ENCODE measurements at regions not wholly inside any gene's neighbourhood (a gene's known extent, or its start where the extent isn't known, plus 50 kb on each side); places are given as distances from the start of the nearest gene placed in this dataset.

- peak overlapping the region in 3 of 4 donors; percentile 33 to 71 (median 43) for H3K27ac ChIP-seq
- no peak for ATAC-seq
- H3K4me3 ChIP-seq, result no peak overlapping the region
- H3K27me3 ChIP-seq, result no peaks in the 10 kb centered on the region
- H3K4me1 ChIP-seq, result peaks cover 14 to 56% (median 22%) of the 10 kb centered on the region in 3 donors
- H3K9me3 ChIP-seq, result no peaks in the 10 kb centered on the region
- WGBS, 2 donors (ENCODE audit: low coverage in 1 of 2), result 17 to 26% methylated on average over 6 of the region's 6 CpGs
- H3K36me3 ChIP-seq, result no peaks in the 10 kb centered on the region
- TF ChIP-seq CTCF (IDR thresholded peaks at IDR 0.05) (no peak), POLR2AphosphoS5 (IDR thresholded peaks at IDR 0.05) (peak; percentile 55)
Measured at GRCh38 chr2:223418131-223418530, 184.0 kb downstream of the SCG2 start.

GRCh38 chr2:223418604-223419199, 183.5 kb downstream of the SCG2 start:
- 10 to 19% methylated on average over 1 of the region's 1 CpG for WGBS, 2 donors (ENCODE audit: low coverage in 1 of 2)
- Histone ChIP-seq H3K27me3 (no peaks in the 10 kb centered on the region), H3K36me3 (no peaks in the 10 kb centered on the region), H3K4me1 (peaks cover 14 to 56% (median 18%) of the 10 kb centered on the region in 3 donors), H3K4me3 (no peak overlapping the region), H3K9me3 (no peaks in the 10 kb centered on the region), H3K27ac (peak overlapping the region; percentile 33 to 71 (median 48))
- no peak for ATAC-seq
- TF ChIP-seq POLR2A (IDR thresholded peaks at IDR 0.05) (no peak), CTCF (IDR thresholded peaks at IDR 0.05) (no peak), POLR2AphosphoS5 (IDR thresholded peaks at IDR 0.05) (no peak), EP300 (IDR thresholded peaks at IDR 0.05) (no peak)

GRCh38 chr2:223420048-223420447, 182.1 kb downstream of the SCG2 start:
- no peaks in the 10 kb centered on the region for H3K9me3 ChIP-seq
- peak overlapping the region in 2 of 4 donors; percentile 33 to 71 for H3K27ac ChIP-seq
- TF ChIP-seq CTCF (IDR thresholded peaks at IDR 0.05) (no peak), POLR2A (IDR thresholded peaks at IDR 0.05) (no peak), EP300 (IDR thresholded peaks at IDR 0.05) (no peak), POLR2AphosphoS5 (IDR thresholded peaks at IDR 0.05) (no peak)
- 64 to 81% methylated on average over 1 of the region's 1 CpG for WGBS, 2 donors (ENCODE audit: low coverage in 1 of 2)
- no peaks in the 10 kb centered on the region for H3K36me3 ChIP-seq
- H3K4me3 ChIP-seq, result no peak overlapping the region
- H3K4me1 ChIP-seq, result peaks cover 14 to 44% (median 15%) of the 10 kb centered on the region in 3 donors
- no peaks in the 10 kb centered on the region for H3K27me3 ChIP-seq
- no peak for ATAC-seq

- Histone ChIP-seq H3K4me1 (no peaks in the 10 kb centered on the region), H3K4me3 (no peak overlapping the region), H3K36me3 (no peaks in the 10 kb centered on the region), H3K27me3 (no peaks in the 10 kb centered on the region), H3K9me3 (no peaks in the 10 kb centered on the region), H3K27ac (no peak overlapping the region)
- no peak for TF ChIP-seq CTCF (IDR thresholded peaks at IDR 0.05)
- no peak for TF ChIP-seq POLR2AphosphoS5 (IDR thresholded peaks at IDR 0.05)
- no peak for TF ChIP-seq POLR2A (IDR thresholded peaks at IDR 0.05)
- no peak for TF ChIP-seq EP300 (IDR thresholded peaks at IDR 0.05)
- 45 to 73% methylated on average over 1 of the region's 1 CpG for whole genome bisulfite sequencing, 2 donors (ENCODE audit: low coverage in 1 of 2)
- ATAC-seq, result no peak
Measured at GRCh38 chr2:223431479-223431878, 170.7 kb downstream of the SCG2 start.

- H3K36me3 ChIP-seq, result no peaks in the 10 kb centered on the region
- no peak for TF ChIP-seq POLR2AphosphoS5 (IDR thresholded peaks at IDR 0.05)
- no peak for TF ChIP-seq EP300 (IDR thresholded peaks at IDR 0.05)
- no peak for TF ChIP-seq POLR2A (IDR thresholded peaks at IDR 0.05)
- TF ChIP-seq CTCF (IDR thresholded peaks at IDR 0.05), result no peak
- H3K27ac ChIP-seq, result no peak overlapping the region
- no peaks in the 10 kb centered on the region for H3K27me3 ChIP-seq
- no peaks in the 10 kb centered on the region for H3K9me3 ChIP-seq
- 80 to 84% methylated on average over 5 of the region's 5 CpGs for WGBS, 2 donors (ENCODE audit: low coverage in 1 of 2)
- ATAC-seq, result no peak
- H3K4me1 ChIP-seq, result no peaks in the 10 kb centered on the region
- no peak overlapping the region for H3K4me3 ChIP-seq
Measured at GRCh38 chr2:223433461-223433860, 168.7 kb downstream of the SCG2 start.
